ENCODE measurements at regions not wholly inside any gene's neighbourhood (a gene's known extent, or its start where the extent isn't known, plus 50 kb on each side); places are given as distances from the start of the nearest gene placed in this dataset.

DNA sequence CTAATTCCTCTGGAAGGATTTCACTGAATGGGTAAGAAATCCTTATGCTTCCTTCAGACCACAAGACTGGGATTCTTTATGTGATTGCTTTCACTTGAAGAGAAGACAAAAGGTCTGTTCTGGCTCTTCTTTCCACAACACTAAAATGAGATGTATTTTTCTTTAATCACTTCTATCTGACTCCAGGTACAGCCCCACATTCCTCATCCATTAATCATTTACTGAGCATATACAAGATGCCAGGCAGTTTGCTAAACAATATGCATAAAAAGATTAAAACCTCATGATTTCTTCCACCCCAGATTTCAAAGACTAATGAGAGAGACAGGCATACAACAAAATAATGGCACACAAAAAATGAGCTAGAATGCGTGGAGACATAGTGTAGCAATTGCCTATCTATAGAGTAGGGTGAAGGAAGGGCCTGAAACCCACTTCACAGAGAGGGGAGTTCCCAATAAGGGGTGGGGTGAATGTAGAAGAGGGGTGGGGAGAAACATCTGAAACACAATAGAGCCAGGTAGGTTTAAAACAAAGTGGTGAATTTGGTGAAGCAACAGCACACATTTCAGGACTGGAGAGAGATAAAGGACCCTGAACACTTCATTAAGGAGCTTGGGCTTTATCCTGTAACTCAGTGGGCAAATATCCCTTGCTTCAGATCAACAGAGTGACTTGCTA is 65.1 kb upstream of the PRB2 start:
- TF ChIP-seq, protein P1, sequence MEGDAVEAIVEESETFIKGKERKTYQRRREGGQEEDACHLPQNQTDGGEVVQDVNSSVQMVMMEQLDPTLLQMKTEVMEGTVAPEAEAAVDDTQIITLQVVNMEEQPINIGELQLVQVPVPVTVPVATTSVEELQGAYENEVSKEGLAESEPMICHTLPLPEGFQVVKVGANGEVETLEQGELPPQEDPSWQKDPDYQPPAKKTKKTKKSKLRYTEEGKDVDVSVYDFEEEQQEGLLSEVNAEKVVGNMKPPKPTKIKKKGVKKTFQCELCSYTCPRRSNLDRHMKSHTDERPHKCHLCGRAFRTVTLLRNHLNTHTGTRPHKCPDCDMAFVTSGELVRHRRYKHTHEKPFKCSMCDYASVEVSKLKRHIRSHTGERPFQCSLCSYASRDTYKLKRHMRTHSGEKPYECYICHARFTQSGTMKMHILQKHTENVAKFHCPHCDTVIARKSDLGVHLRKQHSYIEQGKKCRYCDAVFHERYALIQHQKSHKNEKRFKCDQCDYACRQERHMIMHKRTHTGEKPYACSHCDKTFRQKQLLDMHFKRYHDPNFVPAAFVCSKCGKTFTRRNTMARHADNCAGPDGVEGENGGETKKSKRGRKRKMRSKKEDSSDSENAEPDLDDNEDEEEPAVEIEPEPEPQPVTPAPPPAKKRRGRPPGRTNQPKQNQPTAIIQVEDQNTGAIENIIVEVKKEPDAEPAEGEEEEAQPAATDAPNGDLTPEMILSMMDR (IDR thresholded peaks at IDR 0.05): no peak
- no peak for TF ChIP-seq POLR2A (IDR thresholded peaks at IDR 0.05)

Measured in esophagus squamous epithelium (tissue), 4 donors.